ENCODE measurements at regions not wholly inside any gene's neighbourhood (a gene's known extent, or its start where the extent isn't known, plus 50 kb on each side); places are given as distances from the start of the nearest gene placed in this dataset.

DNA sequence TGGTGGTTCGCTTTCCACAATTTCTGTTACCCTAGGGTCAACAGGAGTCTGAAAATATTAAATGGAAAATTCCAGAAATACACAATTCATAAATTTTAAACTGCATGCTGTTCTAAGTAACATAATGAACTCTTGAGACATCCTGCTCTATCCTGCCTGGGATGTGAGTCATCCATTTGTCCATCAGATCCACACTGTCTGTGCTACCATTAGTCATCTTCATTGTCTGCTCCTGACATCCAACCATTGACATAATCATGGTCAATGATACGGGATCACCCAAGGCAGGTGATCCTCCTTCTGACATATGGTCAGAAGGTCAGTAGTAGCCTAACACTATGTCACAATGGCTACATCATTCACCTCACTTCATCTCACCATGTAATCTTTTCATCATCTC is 276.7 kb upstream of the KIF2A start:
- no peak for DNase-seq (ENCODE audit: low read depth in 2 of 2)

DNA sequence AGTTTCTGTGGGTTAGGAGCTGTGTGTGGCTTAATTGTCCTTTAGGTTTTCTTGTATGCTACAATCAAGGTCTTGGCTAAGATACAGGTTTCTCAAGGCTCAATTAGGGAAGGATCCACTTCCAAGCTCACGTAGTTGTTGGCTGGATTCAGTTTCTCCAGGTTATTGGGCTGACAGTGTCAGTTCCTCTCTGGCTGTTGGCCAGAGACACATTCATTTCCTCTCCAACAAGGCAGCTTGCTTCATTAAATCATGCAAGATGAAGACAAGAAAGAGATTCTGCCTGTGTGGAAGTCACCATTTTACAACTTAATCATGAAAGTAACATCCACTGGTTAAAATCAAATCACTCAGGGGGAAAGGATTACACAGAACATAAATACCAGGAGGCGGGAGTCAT is 275.7 kb upstream of the KIF2A start:
- DNase-seq (ENCODE audit: low read depth in 2 of 2), result no peak

DNA sequence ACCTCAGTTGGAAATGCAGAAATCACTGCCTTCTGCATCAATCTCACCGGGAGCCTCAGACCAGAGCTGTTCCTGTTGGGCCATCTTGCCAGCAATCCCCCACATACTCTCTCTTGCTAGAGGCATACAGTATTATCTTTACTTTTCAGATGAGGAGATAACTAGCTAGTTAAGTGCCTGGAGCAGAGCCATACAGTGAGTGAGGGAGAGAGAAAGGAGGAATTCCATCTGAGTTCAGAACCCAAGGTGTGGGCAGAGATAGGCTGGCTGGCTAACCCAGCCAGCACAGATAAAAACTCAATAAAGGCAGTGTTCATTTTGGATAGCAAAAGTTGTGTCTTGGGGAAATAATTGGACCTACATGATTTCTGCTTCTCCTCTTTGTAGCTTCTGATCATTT is 268.0 kb upstream of the KIF2A start:
- DNase-seq (ENCODE audit: low read depth in 2 of 2), result no peak

DNA sequence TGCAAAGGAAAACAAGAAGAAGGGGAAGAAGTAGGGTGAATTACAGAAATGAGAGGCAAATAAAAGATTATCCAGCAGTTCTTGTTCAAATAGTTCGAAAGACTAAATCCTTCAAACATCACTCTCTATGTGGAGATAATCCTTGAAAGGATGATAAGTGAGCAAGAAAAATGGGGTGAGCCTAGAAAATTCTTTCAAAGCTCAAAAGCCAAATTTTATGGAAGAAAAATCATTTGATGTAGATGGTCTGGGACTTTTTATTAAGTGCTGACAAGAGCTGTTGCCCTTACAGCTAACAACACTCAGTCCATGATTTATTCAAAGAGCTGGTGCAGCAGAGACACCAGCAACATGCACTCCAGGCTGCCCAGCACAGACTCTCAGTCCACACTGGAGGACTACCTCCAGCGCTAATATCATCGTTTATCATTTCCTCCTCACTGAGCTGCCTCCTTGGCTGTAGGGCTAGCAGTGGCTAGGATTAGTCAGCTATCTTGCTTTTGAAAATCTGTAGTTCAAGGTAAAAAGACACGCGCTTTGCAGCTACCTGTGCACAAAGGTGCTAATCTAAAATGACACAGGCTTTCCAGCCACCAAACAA is 264.8 kb upstream of the KIF2A start:
- DNase-seq (ENCODE audit: low read depth in 2 of 2), result no peak

DNA sequence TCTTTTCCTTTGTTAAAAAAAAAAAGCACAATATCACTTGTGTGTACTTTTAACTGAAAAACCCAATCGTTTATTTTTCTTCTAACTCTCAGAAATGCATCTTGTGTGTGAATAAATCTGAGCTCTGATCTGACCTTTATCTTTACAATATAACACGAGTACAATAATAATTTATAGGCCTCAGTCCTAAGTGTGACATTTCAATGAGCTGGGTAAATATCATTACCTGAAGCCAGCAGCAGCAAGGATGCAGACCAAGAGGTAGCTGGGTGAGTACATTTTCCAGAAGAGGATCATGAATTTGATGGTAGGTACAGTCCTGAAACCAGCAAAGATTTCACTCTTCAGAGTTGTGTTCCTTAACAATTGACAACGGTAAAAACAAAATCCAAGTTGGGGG is 264.0 kb upstream of the KIF2A start:
- DNase-seq (ENCODE audit: low read depth in 2 of 2), result no peak

DNA sequence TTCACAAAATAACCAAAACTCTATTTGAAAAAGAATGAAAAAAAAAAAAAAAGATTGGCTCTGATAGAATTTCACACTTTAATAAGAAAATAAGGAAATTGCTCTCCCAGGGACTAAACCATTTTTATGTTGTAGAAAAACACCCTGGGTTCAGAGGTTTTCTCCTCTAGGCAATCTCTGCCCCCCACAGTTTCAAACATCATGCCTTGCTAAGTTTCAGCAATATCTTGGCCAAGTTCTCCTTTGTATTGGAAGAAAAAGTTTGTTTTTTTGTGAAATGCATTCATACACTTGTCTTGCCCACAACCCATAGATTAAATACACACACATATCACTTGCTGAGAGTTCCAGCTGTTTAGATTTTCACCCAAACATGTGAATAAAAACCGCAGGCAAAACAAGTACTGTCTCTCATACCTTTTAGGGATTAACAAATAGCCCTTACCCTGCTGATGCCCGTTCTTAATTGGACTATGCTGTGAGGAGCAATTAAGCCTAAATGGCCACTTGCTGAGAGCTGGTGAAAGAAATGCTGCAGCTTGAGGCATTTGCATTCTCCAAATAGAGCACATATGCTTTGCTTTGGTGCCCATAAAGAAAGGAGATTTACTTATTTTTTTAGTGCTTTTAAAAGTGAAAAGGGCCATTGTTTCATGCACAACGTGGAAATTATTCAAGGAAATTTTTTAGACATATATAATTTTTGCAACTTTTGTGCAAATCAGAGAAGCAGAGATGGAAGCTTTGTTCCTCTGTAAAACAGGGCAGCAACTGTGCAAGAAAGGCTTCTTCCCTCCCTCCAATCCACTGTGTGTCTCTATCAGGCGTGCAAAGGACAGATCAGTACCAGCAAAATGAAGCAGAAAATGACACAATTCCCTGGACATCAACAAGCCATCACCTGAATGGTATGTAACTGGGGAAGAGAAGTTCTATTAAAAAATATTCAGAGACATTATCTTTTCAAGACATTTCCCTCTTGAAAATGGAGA is 262.4 kb upstream of the KIF2A start:
- DNase-seq (ENCODE audit: low read depth in 2 of 2), result no peak

DNA sequence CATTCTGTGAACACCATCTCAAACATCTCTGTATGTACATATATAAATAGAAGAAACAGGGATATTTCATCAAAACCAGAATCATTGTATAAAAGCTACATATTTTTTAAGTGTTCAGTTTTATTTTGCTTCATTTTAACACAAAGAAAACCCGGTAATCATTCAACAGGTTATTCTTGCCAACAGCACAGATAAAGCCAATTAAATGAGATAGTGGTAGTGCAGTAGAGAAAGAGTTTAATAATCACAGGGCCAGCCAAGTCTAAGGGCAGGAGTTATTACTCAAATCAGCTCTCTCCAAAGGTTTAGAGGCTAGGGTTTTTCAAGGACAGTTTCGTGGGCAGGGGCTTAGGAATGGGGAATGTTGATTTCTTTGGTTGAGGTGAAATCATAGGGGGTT is 261.0 kb upstream of the KIF2A start:
- DNase-seq (ENCODE audit: low read depth in 2 of 2), result no peak

DNA sequence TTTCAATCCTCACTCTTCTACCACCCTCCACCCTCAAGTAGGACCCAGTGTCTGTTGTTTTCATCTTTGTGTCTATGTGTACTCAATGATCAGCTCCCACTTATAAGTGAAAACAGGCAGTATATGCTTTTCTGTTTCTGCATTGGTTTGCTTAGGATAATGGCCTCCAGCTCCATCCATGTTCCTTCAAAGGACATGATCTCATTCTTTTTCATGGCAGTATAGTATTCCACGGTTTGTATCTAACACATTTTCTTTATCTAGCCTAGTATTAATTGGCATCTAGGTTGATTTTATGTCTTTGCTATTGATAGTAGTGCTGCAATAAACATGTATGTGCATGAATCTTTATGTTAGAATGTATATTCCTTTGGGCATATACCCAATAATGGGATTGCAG is 259.8 kb upstream of the KIF2A start:
- DNase-seq (ENCODE audit: low read depth in 2 of 2), result no peak

DNA sequence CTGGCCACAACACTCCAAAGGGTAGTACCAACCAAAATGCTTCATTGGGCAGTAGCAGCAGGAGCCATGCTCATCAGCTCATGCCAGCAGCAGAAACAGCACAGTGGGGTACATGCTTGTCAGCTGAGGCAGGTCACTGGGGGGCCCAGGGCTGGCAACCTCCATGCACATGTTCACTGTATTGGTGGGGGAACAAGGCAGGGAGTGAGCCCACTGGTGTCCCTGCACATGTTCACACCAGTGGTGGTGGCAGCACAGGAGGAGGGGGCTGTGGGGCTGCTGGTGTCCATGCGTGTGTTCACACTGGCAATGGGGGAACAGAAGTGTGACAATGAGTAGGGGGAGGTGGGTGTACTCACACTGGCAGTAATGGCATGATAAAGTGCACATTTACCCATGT is 254.3 kb upstream of the KIF2A start:
- DNase-seq (ENCODE audit: low read depth in 2 of 2), result no peak

DNA sequence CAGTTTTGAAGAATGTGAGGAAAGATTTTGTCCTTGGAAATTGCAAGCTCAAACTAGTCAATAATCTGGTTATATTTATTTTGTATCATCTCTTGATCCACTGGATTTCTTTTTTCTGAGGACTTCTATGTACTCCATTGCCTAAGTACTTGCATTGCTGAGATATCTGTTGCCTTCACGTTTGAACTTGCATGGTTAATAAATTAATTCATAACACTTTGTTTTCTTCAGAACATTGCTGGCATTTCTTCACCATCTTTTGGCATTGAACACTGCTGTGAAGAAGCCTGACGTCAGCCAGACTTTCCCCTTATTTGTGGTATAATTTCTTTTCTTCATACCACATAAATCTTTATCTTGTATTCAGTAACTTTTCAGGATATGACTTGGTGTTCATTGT is 246.0 kb upstream of the KIF2A start:
- DNase-seq (ENCODE audit: low read depth in 2 of 2), result no peak

DNA sequence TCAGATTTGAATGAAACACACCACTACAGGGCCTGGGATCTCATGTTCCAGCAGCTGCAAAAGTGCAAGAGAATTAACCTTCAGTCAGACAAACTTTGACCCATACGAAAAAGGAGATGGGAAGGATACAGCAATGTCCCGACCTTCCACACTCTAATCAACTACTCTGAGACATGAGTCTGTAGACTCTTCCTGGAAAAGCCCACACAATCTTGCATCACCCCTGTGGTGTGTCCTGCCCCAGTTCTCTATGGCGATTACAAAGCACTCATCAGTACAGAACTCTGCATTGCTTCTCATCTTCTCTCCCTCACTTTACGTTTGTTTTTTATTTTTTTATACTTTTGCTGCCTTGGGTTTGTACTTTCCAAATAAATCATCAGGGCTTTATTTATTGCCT is 241.0 kb upstream of the KIF2A start:
- no peak for DNase-seq (ENCODE audit: low read depth in 2 of 2)

DNA sequence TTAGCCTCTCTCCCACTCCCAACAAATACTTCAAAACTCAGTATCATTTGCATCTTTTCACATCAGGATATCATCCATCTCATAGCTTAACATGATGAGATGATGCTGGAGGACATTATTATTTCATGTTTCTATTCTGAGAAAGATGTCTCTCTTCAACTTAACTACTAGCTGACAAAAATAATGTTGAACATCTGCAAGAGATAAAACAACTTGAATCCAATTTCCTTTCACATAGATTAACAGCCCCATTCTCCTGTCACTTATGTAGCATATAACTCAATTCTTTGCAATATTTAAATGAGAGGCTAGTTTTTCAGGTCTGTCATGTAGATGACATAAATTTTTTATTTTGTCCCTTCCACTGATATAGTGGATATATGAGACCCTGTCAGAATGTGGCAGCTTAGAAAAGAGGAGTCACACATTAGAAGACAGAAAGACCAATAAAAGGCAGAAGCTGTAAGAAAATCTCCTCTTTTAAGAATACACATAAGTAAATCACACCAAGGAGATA is 239.2 kb upstream of the KIF2A start:
- no peak for DNase-seq (ENCODE audit: low read depth in 2 of 2)

DNA sequence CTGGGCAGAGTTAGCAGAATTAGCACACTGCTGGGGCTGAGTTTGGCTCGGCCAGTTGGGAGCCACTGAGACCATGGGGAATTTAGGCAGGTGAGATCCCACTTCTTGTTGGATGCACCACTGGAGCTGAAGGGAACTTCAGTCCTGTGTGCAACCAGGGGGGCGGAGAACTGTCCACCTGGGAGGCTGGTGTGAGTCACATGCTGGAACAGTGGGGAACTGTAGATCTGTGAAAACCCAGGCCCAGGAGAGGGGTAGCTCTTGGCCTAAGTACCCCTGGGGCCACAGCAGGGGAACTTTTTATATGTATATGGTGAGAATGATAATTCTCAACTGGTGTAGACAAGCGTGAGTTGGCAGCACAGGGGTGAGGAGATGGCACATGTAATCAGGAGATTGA is 237.5 kb upstream of the KIF2A start:
- DNase-seq (ENCODE audit: low read depth in 2 of 2), result no peak

DNA sequence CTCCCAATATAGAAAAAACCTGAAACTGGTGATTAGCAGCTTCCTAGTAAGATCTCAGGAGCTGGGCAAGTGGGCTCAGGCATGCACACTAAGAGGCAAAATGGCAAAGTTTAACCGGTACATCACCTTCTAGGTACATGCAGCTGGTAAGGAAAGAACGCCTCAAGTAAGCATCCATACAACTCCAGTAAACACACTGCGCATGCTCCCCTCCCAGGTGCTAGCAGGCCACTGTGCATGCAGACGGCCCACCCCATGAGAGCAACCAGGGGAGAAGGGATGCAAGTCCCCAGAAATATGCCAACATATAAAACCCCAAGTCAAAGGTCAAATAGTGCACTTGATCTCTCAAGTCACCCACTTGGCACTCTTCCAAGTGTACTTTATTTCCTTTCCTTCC is 228.6 kb upstream of the KIF2A start:
- DNase-seq (ENCODE audit: low read depth in 2 of 2), result no peak

DNA sequence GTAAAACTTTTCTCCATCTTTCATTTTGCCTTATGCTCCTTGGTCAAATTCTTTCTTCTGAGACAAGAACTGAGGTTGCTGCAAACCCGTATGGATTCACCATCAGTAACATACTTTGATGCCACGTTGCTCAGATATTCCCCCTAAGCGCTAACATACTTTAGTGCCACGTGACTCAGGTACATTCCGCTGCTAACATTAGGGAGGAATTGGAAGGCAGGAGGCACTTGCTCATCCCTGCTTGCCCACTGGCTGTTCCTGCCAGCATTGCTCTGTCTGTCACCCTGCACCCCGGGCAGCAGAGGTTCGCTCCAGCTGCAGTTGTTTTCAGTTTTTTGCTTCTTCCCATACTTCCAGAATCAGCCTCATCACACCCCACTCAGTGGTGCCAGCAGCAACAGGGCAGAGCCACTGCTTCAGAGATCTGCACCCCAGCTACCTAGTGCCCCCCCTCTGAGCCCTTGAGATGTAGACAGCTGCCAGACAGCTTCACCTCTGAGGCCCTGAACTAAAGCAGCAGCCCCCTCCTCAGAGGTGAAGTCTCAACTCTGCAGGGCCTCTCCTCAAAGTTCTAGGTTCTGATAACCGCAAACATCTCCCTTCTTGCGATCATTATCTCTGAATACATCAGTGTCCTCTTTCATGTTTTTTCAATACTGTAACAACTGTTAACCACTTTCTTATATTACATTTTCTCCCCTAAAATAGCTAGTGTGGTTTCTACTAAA is 228.0 kb upstream of the KIF2A start:
- DNase-seq (ENCODE audit: low read depth in 2 of 2), result no peak

DNA sequence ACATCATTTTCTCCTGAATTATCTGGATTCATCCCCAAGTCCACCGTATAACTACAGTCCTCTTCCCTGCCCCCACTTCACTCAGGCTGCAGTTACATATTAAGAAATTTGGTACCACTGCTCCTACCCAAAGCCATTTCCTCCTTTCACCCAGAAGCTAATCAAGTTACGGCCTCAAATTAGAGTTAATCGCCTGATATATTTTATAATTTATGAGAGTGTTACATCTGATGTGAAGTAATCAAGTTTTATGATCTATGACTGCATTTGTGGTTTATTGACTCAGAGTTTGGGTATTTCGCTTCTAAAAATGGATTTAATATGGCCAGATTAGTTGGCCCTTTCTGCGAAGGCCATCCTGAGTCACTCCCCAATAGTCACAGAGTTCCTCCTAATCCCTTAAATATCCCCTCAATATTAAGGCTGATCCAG is 223.6 kb upstream of the KIF2A start:
- no peak for DNase-seq (ENCODE audit: low read depth in 2 of 2)

DNA sequence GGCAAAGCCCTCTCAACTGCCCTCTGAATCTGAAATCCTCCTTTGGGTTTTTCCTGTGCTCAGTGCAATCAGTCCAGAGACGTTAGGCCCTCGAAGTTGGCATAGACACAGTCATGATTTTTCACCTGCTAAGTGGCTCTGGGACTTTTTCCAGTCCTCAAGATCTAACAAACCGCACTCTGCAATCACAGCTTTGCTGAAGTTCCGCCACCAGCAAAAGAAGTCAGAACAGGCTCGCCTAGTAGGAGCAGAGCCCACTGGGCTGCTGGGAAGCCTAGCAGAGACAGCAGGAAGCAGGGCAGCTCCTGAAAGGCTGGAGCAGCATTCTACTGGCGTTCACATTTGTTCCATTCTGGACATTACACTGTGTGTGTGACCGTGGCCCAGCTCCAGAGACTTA is 222.8 kb upstream of the KIF2A start:
- no peak for DNase-seq (ENCODE audit: low read depth in 2 of 2)

DNA sequence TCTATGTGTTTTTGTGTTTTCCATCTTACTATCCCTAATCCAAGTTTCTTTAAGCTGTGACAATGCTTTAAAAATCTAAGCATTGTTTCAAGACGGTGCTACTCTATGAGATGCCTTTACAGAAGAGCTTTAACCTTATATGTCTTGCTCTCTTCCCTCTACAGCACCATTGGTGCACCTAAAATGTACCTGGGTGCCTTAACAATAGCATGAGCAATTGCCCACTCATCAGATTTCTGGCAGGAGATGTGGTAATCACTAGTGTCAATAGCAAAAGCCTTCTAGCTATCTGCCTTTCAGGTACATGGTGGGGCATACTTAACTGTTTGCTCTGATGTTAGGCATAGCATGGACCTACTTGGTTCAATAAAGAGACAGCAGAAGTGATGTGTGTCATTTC is 222.3 kb upstream of the KIF2A start:
- DNase-seq (ENCODE audit: low read depth in 2 of 2), result no peak

DNA sequence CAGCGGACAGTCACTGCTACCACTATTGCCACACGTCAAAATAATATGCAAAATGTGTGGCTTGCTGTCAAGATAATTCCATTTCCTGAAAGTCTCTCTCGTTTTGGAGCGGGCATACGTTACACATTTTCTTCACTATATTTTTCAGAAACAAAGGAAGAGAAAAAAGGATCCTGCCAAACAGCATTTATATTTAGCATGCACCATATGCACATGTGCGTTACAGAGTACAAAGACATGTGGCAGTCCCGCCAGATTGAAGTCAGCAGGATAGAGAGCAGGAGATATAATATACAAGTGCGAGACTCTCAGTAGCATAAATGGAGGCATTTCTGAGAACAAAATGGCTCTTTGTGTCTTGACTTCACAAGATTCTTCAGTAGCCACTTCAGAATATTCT is 221.6 kb upstream of the KIF2A start:
- no peak for DNase-seq (ENCODE audit: low read depth in 2 of 2)

DNA sequence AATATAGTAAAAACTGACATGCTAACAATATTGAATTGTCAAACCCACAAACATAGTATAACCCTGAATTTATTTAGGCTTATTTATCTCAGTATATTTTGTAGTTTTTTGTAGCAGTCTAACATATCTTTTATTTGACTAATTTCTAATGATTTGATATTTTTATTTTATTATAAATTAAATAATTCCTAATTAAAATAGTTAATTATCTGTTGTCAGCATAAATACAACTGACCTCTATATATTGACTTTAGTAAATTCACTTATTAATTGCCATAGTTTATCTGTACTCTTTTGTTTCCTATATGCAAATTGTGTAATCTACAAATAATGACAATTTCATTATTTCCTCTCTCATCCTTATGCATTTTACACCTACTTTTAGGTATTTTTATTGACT is 215.1 kb upstream of the KIF2A start:
- DNase-seq (ENCODE audit: low read depth in 2 of 2), result no peak

DNA sequence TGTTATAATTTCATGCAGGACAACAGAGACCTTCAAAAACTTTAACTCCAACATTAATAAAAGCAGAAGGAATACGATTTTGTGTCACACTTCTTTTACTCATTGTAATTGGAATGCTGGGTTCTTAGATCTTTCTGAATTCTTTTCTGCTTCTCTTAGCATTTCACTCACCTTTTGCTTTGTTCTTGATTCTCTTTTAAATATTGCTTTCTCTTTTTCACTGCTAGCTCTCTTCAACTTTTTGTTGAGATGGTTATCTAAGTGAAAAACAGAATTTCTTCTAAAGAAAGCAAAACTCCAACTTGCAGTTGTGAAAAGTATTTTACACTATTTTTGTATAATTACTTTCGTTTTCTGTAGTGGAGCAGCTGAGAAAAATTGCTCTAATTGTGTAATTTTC is 212.6 kb upstream of the KIF2A start:
- no peak for DNase-seq (ENCODE audit: low read depth in 2 of 2)

DNA sequence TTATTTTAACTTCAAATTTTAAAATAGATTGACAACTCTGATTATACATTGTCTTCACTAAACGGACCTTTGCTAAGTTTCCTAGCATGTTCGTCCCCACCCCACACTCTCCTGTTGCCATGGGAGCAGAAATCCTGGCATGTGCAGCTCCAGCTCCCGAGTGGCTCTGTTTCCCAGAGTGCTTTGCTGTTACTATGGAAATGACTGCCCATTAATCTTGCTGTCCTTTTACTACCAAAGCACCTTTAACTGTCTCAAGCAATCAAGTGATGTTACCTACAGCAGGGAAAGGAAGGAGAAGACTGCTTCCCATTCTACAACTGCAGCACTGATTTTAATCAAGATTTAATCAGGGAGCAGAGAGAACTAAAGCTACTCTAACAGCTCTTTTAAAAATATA is 212.0 kb upstream of the KIF2A start:
- DNase-seq (ENCODE audit: low read depth in 2 of 2), result no peak

DNA sequence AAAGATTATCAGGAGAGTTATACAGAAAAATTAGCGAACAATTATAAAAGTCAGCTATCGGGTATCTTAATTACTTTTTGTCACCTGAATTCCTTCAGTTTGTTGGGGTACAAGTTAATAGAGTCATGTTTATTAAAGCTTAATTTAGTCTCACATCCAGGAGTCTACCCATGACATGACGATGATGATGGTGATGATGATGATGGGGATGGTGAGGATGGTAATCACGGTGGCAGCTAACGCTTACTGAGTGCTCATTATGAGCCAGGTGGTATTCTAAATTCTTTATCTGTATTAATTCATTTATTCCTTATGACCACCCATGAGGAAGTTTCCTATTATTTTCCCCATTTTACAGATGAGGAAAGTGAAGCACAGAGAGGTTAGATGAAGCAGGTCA is 208.6 kb upstream of the KIF2A start:
- DNase-seq (ENCODE audit: low read depth in 2 of 2), result no peak

Data from stimulated activated CD4-positive, alpha-beta T cell treated with anti-CD3 and anti-CD28 coated beads, Interleukin-4, amount 100 ng/mL, for 48 hours (primary cell).